ENCODE measurements at regions not wholly inside any gene's neighbourhood (a gene's known extent, or its start where the extent isn't known, plus 50 kb on each side); places are given as distances from the start of the nearest gene placed in this dataset.

DNA sequence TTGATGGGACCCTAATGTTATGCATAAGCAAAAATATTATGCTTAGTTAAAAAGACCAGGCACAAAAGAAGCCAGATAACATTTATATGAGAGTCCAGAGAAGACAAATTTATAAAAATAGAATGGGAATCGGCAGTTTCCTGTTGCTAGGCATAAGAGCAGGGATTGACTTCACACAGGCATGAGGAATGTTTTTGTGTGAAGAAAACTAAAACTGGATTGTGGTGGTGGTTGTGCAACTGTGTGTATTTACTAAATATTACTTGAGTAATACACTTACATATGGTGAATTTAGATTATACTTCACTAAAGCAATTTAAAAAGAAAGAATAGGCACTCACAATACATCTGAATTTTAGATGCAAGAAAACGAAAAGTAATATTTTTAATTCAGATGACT lies 108.3 kb downstream of the SLITRK1 start:
- TF ChIP-seq CTCF (conservative IDR thresholded peaks at IDR 0.05; ENCODE audit: low read depth, low read length): no peak
- TF ChIP-seq EZH2phosphoT487 (IDR thresholded peaks at IDR 0.05; ENCODE audit: borderline replicate concordance, low read length): no peak
- TF ChIP-seq EZH2 (IDR thresholded peaks at IDR 0.05; ENCODE audit: low read length, unreplicated experiment): no peak
